Naive thymus-derived CD4-positive, alpha-beta T cell (primary cell): ENCODE measurements at regions not wholly inside any gene's neighbourhood (a gene's known extent, or its start where the extent isn't known, plus 50 kb on each side); places are given as distances from the start of the nearest gene placed in this dataset.

Experiments used
- ATAC-seq: fragments of 150-1000 bp; cut with Tn5 transposase; 2 replicates; pipeline ENCODE4 v1.10.0; 2021; ENCODE audit warnings: mild to moderate bottlenecking, moderate library complexity
- CTCF ChIA-PET: fragments of 350-600 bp; sonication (Branson Sonifier 250); formaldehyde crosslinking; loops from one replicate; lab custom pipeline; 2021; ENCODE audit warnings: antibody characterized with exemption; lab: Charles Lee
- POLR2A ChIA-PET: fragments of 350-600 bp; sonication (Branson Sonifier 250); formaldehyde crosslinking; loops from one replicate; lab custom pipeline; 2021; ENCODE audit warnings: antibody characterized with exemption, inconsistent platforms; lab: Charles Lee
- DNase-seq, 9 donors: peaks; one replicate each; pipeline versions ENCODE4 v3.0.0 to v3.0.0-alpha.2; 2020 to 2022; ENCODE audit warnings: mixed read lengths in 1 of 9
- H3K27ac ChIP-seq: one replicate; pipeline ENCODE4 v1.7.0; 2013; ENCODE audit warnings: mild to moderate bottlenecking, low read depth, low read length, moderate library complexity
- H3K27me3 ChIP-seq, 2 donors: one replicate each; pipeline ENCODE4 v1.7.0; 2013; ENCODE audit warnings: low read length in 2 of 2, mild to moderate bottlenecking in 2 of 2, moderate library complexity in 2 of 2; ENCODE audit not compliant: control insufficient read depth in 2 of 2, insufficient read depth in 2 of 2
- H3K36me3 ChIP-seq, 3 experiments: 1 replicate in 2 of 3; 2 replicates in 1 of 3; pipeline ENCODE4 v1.7.0; 2013; ENCODE audit warnings: low read length in 3 of 3, mild to moderate bottlenecking in 3 of 3, moderate library complexity in 1 of 3; ENCODE audit not compliant: insufficient read depth in 3 of 3, control insufficient read depth in 2 of 3
- H3K4me1 ChIP-seq, 2 donors: one replicate each; pipeline ENCODE4 v1.7.0; 2013; ENCODE audit warnings: low read length in 2 of 2, mild to moderate bottlenecking in 2 of 2, moderate library complexity in 1 of 2; ENCODE audit not compliant: control insufficient read depth in 2 of 2, insufficient read depth in 2 of 2
- H3K4me3 ChIP-seq: 2 replicates; pipeline ENCODE4 v1.7.0; 2013; ENCODE audit warnings: mild to moderate bottlenecking, low read length
- H3K9me3 ChIP-seq, 3 experiments: 1 replicate in 2 of 3; 2 replicates in 1 of 3; pipeline ENCODE4 v1.7.0; 2013; ENCODE audit warnings: low read length in 3 of 3; ENCODE audit not compliant: control insufficient read depth in 2 of 3
- H3K27ac Mint-ChIP-seq, 9 donors: one replicate each; pipeline ENCODE4 v1.8.0; 2020 to 2022; ENCODE audit warnings: mixed read lengths in 9 of 9, mild to moderate bottlenecking in 8 of 9, moderate library complexity in 5 of 9, inconsistent platforms in 2 of 9
- H3K27me3 Mint-ChIP-seq, 5 donors: one replicate each; pipeline ENCODE4 v1.8.0; 2021 to 2022; ENCODE audit warnings: mixed read lengths in 5 of 5, mild to moderate bottlenecking in 1 of 5
- H3K36me3 Mint-ChIP-seq, 5 donors: one replicate each; pipeline ENCODE4 v1.8.0; 2020 to 2022; ENCODE audit warnings: mixed read lengths in 5 of 5, mild to moderate bottlenecking in 3 of 5, inconsistent platforms in 1 of 5
- H3K4me1 Mint-ChIP-seq, 7 donors: one replicate each; pipeline ENCODE4 v1.8.0; 2020 to 2022; ENCODE audit warnings: mixed read lengths in 7 of 7, mild to moderate bottlenecking in 3 of 7, inconsistent platforms in 1 of 7
- H3K4me3 Mint-ChIP-seq, 10 donors: one replicate each; pipeline ENCODE4 v1.8.0; 2020 to 2022; ENCODE audit warnings: mild to moderate bottlenecking in 10 of 10, mixed read lengths in 10 of 10, moderate library complexity in 6 of 10, inconsistent platforms in 2 of 10
- H3K9me3 Mint-ChIP-seq, 11 donors: one replicate each; pipeline ENCODE4 v1.8.0; 2020 to 2022; ENCODE audit warnings: mixed read lengths in 11 of 11, mild to moderate bottlenecking in 4 of 11, inconsistent platforms in 1 of 11, moderate library complexity in 1 of 11
- intact Hi-C, 2 donors: fragments of 100-400 bp; cut with micrococcal nuclease; formaldehyde crosslinking; loops; one replicate each; pipeline ENCODE4 v1.15.1; 2023

DNA sequence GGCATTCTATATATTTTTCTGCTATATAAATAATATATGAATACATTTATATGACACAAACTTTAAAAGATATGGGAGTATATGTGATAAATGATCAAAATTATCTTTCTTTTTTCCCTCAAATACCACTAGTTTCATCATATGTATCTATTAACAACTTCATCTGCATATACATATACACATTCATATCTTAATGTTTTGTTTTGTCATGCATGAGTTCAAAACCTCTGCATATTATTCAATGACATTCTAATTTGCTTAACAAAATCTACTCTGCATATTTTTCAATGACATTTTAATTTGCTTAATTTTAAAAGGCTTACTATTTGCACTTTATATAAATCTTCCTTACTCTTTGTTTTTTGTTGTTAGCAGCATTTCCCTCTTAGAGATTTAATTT is 276.2 kb downstream of the PIK3C3 start:
- Histone ChIP-seq H3K27me3 (no peaks in the 10 kb centered on the region), H3K4me1 (no peaks in the 10 kb centered on the region), H3K36me3 (no peaks in the 10 kb centered on the region), H3K9me3 (no peaks in the 10 kb centered on the region), H3K27ac (no peak overlapping the region), H3K4me3 (no peak overlapping the region)
- H3K9me3 Mint-ChIP-seq = no peaks in the 10 kb centered on the region
- ChIA-PET CTCF (no interaction called here), POLR2A (no interaction called here)
- no peaks in the 10 kb centered on the region for H3K4me1 Mint-ChIP-seq
- H3K4me3 Mint-ChIP-seq = no peak overlapping the region
- ATAC-seq (no peak), DNase-seq (no peak)
- intact Hi-C loops = no loop called here
- peaks cover 0 to 4% (median 0%) of the 10 kb centered on the region in 5 donors for H3K36me3 Mint-ChIP-seq
- no peak overlapping the region for H3K27ac Mint-ChIP-seq
- no peaks in the 10 kb centered on the region for H3K27me3 Mint-ChIP-seq

- H3K27ac Mint-ChIP-seq = no peak overlapping the region
- POLR2A ChIA-PET = no interaction called here
- CTCF ChIA-PET = no interaction called here
Observed at GRCh38 chr18:42231796-42232195, 276.8 kb downstream of the PIK3C3 start.

GRCh38 chr18:42233908-42234307 is 278.9 kb downstream of the PIK3C3 start:
- H3K27me3 ChIP-seq = no peaks in the 10 kb centered on the region
- ChIA-PET POLR2A (no interaction called here), CTCF (no interaction called here)
- H3K4me1 Mint-ChIP-seq = no peaks in the 10 kb centered on the region
- H3K9me3 Mint-ChIP-seq = peaks cover 0 to 8% (median 1%) of the 10 kb centered on the region in 11 donors
- H3K4me1 ChIP-seq = no peaks in the 10 kb centered on the region
- H3K36me3 Mint-ChIP-seq = no peaks in the 10 kb centered on the region
- no peaks in the 10 kb centered on the region for H3K36me3 ChIP-seq
- H3K9me3 ChIP-seq = no peaks in the 10 kb centered on the region
- no peak for ATAC-seq
- H3K27ac ChIP-seq = no peak overlapping the region
- peaks cover 0 to 3% (median 0%) of the 10 kb centered on the region in 5 donors for H3K27me3 Mint-ChIP-seq
- no peak overlapping the region for H3K4me3 Mint-ChIP-seq
- intact Hi-C loops = no loop called here
- H3K4me3 ChIP-seq = no peak overlapping the region
- no peak overlapping the region for H3K27ac Mint-ChIP-seq
- no peak for DNase-seq

More at GRCh38 chr18:42231796-42232195, 276.8 kb downstream of the PIK3C3 start:
- H3K4me1 ChIP-seq = no peaks in the 10 kb centered on the region
- Mint-ChIP-seq H3K36me3 (peaks cover 0 to 4% (median 0%) of the 10 kb centered on the region in 5 donors), H3K4me1 (no peaks in the 10 kb centered on the region), H3K4me3 (no peak overlapping the region), H3K27me3 (no peaks in the 10 kb centered on the region), H3K9me3 (no peaks in the 10 kb centered on the region)
- H3K27me3 ChIP-seq = no peaks in the 10 kb centered on the region
- ATAC-seq (no peak), DNase-seq (no peak)
- intact Hi-C loops = no loop called here
- H3K9me3 ChIP-seq = no peaks in the 10 kb centered on the region
- no peak overlapping the region for H3K4me3 ChIP-seq
- H3K27ac ChIP-seq = no peak overlapping the region
- H3K36me3 ChIP-seq = no peaks in the 10 kb centered on the region

DNA sequence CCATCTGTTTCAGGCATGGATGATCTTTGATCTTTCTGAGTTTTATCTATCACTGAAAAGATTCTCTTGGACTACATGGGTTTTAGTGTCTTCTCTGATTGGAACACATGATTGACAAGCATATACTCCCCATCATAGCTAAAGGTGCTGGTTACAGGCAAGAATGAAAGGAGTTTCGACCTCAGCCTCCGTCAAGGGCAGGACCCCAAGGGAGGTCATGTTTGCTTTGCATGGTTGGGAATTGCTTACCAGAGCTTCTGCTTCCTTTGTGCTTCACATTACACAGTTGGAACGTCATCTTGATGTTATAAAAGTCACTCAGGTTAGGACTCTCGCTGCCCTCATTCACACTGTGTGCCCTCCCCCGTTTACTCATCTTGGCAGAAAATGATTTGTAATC is 287.7 kb downstream of the PIK3C3 start:
- POLR2A ChIA-PET = no interaction called here
- Mint-ChIP-seq H3K4me3 (no peak overlapping the region), H3K9me3 (peaks cover 0 to 12% (median 3%) of the 10 kb centered on the region in 11 donors), H3K4me1 (no peaks in the 10 kb centered on the region), H3K36me3 (peaks cover 0 to 3% (median 0%) of the 10 kb centered on the region in 5 donors), H3K27ac (no peak overlapping the region), H3K27me3 (peaks cover 0 to 6% (median 0%) of the 10 kb centered on the region in 5 donors)
- no peaks in the 10 kb centered on the region for H3K27me3 ChIP-seq
- ATAC-seq (no peak), DNase-seq (no peak)
- H3K9me3 ChIP-seq = no peaks in the 10 kb centered on the region
- intact Hi-C loops = no loop called here
- H3K4me3 ChIP-seq = no peak overlapping the region
- H3K36me3 ChIP-seq = no peaks in the 10 kb centered on the region
- CTCF ChIA-PET = interaction anchor here (0.6 kb wide), 1 partner anchor 179 kb away, joined by 3 read pairs; no protein-coding TSS in a partner anchor
- no peaks in the 10 kb centered on the region for H3K4me1 ChIP-seq
- H3K27ac ChIP-seq = no peak overlapping the region

GRCh38 chr18:42245137-42245536 is 290.1 kb downstream of the PIK3C3 start:
- CTCF ChIA-PET = no interaction called here
- Histone ChIP-seq H3K36me3 (no peaks in the 10 kb centered on the region), H3K9me3 (no peaks in the 10 kb centered on the region), H3K4me3 (no peak overlapping the region), H3K27me3 (no peaks in the 10 kb centered on the region), H3K27ac (no peak overlapping the region), H3K4me1 (no peaks in the 10 kb centered on the region)
- DNase-seq (no peak), ATAC-seq (no peak)
- Mint-ChIP-seq H3K4me1 (no peaks in the 10 kb centered on the region), H3K4me3 (no peak overlapping the region), H3K27ac (no peak overlapping the region), H3K9me3 (peaks cover 0 to 5% (median 0%) of the 10 kb centered on the region in 11 donors), H3K27me3 (no peaks in the 10 kb centered on the region), H3K36me3 (peaks cover 0 to 3% (median 0%) of the 10 kb centered on the region in 5 donors)
- POLR2A ChIA-PET = no interaction called here
- intact Hi-C loops = no loop called here

DNA sequence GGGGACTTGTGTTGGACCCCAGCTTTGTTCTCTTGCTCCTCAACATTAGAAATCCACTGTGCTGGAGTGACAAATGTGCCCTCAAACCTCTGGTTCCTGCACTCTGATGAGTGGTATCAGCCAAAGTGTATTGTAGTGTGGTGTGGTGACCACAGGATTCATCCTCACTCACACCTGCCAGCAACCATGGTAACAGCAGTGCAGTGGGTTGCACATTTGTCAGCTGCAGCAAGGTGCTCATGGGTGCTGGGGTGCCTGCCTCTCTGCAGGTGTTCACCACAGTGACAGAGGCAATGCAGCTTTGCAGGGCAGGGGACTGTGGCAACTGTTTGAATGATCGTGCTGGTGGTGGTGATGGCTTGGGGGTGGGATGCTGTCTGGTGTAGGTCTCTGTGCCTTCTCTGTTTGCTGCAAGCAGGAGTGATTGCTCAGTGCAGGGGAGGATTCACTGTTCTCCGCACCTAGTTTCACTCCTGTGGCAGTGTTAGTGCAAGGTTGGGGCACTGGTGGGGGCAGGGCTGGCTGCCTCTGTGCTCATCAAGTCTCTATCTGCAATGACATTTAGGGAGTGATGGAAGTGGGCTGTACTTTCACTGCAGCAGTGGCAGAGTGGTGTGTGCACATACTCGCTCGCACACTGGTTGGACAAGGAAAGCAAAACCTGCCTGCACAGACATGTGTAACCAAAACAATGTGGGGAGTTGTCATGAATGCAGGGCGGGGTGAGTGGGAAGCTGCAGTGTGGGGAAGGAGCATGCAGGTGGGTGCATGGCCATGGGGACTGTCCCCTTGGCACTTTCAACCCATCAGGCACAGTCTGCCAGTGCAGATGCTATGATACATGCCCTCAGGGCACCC is 301.1 kb downstream of the PIK3C3 start:
- Mint-ChIP-seq H3K4me1 (peaks cover 0 to 1% (median 0%) of the 10 kb centered on the region in 7 donors), H3K4me3 (no peak overlapping the region), H3K9me3 (peaks cover 0 to 14% (median 4%) of the 10 kb centered on the region in 11 donors), H3K27me3 (no peaks in the 10 kb centered on the region), H3K27ac (no peak overlapping the region), H3K36me3 (no peaks in the 10 kb centered on the region)
- Histone ChIP-seq H3K9me3 (no peaks in the 10 kb centered on the region), H3K4me3 (no peak overlapping the region), H3K27me3 (no peaks in the 10 kb centered on the region), H3K4me1 (no peaks in the 10 kb centered on the region), H3K27ac (no peak overlapping the region), H3K36me3 (no peaks in the 10 kb centered on the region)
- no peak for DNase-seq
- intact Hi-C loops = no loop called here
- POLR2A ChIA-PET = no interaction called here
- ATAC-seq = no peak
- CTCF ChIA-PET = no interaction called here
